Glomerular visceral epithelial cell (primary cell): ENCODE measurements at regions not wholly inside any gene's neighbourhood (a gene's known extent, or its start where the extent isn't known, plus 50 kb on each side); places are given as distances from the start of the nearest gene placed in this dataset.

ENCODE experiments used
- DNase-seq: peaks from one replicate; pipeline ENCODE4 v3.0.0-alpha.2; 2016; ENCODE audit errors: extremely low spot score

DNA sequence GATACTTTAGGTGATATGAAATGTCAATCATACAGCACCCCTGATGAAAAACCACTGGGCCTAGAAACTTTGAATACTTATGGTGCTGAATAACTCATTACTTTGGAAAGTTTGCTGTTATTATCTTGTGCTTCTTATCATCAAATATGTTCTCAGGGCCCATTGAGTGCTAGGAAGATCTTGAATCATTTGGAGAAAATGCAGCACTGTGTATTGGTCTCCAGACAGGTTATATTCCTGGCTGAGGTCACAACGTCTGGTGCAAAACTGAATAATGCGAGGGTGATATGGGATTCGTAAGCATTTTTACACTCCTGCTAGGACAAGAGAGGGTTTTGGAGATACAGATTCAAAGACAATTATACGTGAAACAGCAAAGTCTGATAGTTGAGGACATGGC, 249.4 kb upstream of the TNC start:
- DNase-seq: no peak

DNA sequence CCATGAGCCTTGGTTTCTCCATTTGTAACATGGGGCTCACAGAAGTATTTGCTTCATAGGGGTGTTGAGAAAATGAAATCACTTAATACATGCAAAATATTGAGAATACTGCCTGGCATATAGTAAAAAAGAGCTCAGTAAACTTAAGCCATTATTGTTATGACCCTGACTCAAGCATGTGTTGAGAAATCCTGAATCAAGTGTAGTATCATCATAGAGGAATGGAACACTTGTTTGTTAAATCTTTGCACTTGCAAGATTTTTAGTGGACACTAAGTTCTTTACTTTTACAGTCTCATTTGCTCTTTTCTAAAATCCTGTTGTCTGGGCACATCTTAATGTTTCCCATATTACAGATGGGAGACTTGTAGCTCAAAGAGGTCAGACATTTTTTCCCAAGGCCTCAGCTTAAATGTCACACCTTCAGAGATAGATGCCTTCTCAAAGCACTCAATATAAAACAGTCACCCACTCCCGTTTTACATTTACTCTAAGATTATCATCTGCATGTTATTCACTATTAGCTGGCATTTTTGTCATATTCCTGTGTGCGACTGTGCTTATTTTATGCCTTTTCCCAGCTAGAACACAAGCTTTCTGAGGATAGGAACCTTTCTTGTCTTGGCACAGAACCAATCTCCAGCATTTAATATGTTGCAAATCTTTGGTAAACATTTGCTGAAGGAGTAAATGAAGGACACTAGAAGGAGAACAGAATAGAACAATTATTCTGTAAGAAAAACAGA, 250.0 kb upstream of the TNC start:
- no peak for DNase-seq

DNA sequence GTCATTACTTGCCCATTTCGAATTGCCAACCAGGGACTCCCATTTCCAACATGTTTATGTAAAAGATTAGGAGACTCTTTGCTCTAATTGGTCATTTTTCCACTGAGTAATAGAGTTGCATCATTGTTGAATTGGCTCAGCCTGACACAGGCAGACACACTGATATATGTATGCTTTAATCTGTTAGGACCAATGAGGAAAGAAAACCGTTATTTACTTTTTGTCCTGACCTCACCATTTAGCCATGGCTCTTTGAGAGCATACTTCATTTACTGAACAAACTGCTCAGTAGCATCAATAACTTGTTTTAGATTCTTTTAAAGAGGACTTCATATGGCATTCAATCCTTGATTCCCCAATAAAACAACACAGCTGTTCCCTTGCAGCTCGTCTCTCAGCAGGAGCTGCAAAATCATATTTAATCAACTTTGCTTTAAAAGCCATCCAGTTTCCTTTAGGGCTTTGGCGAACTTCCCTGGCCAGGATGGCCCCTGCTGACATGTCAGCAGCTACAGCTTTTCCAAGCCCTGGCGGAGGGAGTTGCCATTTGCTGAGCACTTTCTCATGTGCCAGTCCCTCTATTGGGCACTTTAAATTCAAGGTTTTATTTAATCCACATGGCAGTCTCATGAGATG, 251.5 kb upstream of the TNC start:
- no peak for DNase-seq

DNA sequence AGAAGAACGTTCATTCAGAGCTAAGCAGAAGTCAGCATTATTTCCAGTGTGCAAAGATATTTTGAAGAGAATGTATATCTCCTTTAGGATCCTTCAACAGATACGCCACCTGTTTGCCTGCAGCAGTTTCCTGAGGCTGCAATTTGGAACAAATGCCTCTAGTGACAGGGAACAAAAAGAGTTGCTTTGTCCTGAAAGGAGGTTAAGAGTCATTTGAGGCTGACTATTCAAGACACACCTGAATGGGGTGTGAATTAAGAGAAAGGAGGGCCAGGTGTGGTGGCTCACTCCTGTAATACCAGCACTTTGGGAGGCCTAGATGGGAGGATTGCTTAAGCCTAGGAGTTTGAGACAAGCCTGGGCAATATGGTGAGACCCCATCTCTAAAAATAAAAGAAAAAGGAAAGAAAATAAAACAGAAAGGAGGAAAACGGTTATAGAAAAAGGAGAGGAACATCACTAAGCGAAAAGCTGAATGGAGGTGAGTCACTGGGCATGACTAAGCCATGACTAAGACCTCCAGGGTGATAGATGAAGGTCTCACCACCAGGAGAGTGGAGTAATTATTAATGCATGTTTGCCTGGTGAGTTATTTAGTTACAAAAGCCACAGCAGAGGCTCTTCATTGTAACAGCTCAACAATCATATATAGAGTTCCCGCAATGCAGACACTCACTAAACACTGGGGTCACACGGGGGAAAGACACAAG, 255.2 kb upstream of the TNC start:
- peak; percentile 96 for DNase-seq

DNA sequence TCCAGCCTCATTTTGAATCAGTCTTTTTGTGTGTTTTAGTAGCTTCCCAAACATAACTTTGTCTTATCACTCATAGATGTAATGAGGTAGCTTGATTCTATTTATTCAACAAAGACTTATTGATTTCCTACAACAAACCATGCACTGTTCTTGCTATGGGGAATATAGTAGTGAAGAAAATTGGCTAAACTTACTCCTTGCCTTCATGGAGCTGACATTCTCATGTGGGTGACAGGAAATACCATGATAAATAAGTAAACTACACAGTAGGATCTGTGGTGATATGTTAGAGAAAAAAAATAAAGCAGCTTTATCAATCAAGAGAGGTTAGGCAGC, 255.7 kb upstream of the TNC start:
- no peak for DNase-seq

DNA sequence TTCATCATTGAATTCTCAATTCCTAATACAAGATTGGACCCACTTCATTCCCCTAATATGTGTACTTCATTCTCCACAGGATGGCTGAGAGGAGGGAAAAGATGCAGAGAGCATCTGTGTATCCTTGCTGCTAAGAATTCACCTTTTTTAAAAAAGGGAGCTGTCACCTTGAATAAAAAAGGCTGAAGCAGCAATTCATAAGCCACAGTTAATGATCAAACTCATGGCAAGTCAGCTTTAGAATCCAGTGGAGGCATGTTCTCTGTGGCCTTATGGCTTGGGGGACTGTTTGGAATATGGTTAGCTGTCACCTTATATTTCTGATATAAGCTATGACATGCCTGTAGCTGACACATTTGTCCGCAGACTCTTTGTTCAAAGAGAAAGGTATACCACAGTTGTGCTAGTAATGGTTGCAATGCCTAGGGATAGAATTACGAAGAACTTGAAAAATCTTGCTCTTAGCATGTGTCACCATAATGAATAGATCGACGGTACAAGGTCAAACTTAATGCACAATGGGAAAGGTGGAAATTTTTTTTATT, 256.8 kb upstream of the TNC start:
- no peak for DNase-seq

DNA sequence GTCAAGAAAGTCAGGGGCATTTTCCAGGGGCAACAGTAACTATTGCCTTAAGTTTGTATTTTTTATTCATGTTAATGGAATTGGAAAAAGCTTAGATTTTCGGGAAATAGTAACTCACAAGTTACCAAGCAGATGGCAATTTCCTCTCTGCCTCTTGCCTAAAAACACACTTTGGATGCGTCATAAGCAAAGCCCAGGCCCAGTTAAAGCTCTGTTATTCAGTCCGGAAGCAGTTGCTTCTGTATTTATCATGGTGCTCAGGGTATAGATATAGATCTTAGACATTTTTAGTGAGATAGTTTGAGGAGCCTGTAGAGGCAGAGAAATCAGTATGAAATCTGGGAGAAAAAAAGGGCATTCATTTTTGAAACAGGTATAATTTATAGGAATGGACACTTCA, 260.3 kb upstream of the TNC start:
- no peak for DNase-seq

DNA sequence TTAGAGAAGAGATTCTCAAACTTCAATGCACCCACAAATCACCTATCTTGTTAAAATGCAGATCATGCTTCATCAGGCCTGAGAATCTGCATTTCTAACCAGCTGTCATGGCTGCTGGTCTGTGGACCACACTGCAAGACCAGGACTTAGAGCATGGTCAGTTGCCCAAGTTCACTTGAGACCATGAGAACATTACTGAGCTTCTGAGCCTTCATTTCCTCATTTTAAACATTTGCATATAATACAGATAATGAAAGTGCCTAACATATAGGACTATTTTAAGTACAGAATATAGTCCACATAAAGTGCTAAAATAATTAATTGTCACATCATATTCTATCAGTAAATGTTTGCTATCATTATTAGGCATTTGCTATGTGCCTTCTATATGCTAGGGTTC, 260.8 kb upstream of the TNC start:
- no peak for DNase-seq

DNA sequence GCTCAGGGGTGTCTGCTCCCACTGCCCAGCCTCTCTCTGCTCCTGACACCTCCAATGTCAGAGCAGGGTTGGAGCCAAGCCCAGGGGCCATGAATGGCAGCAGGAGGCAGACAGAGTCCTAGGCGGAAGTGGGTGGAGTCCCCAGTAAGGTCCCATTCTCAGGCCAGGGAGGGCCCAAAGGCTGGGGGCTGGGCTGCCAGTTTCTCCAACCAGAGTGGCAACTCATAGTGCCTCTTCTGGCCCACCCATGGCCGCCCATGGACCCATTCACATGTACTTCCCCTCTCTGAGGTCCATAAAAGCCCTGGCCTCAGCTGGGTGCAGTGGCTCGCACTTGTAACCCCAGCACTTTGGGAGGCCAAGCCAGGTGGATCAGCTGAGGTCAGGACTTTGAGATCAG, 261.8 kb upstream of the TNC start:
- no peak for DNase-seq

DNA sequence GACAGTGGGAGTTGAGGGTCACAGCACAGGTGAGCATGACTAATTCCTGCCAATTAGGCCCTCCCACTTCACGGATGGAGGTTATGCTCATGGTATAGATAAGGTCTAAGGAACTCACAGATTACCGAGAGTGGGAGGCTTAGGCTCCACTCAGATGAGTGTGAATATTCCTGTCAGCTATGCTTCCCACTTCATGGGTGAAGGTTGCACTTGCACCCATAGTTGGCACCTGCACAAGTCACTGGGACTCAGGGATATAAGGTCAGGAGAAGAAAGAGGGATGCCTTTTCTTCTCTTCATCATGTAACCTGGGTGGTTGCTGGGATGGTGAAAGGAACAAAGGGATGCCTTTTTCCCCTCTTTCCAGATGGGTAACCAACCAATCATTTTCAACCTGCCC, 264.9 kb upstream of the TNC start:
- no peak for DNase-seq

DNA sequence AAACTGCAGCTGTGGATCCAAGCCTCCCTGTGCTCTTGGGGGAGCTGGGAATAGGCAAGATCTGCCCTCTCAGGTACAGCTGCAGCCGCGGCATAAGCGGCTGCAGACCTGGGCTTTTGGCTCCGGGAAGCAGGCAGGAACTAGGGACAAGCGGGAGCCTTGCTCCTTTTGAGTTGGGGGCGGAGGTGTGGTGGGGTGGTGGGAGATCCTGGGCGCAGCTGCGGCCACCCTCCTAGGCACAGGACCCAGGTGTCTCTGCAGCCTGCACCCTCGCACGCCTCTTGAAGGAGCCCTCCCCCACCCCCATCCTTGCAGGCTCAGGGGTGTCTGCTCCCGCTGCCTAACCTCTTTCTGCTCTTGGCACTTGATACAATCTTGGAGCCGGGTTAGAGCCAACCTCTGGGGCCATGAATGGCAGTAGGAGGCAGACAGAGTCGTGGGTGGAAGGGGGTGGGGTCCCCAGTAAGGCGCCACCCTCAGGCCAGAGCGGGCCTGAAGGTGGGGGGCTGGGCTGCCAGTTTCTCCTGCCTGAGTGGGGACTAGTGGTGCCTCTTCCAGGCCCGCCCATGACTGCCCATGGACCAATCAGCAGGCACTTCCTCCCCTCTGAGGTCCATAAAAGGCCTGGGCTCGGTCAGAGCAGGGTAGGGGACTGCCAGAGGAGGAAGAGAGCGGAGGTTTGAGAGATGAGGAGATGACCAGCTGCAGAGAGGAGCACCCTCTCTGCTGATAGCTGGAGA, 267.6 kb upstream of the TNC start:
- DNase-seq: no peak

DNA sequence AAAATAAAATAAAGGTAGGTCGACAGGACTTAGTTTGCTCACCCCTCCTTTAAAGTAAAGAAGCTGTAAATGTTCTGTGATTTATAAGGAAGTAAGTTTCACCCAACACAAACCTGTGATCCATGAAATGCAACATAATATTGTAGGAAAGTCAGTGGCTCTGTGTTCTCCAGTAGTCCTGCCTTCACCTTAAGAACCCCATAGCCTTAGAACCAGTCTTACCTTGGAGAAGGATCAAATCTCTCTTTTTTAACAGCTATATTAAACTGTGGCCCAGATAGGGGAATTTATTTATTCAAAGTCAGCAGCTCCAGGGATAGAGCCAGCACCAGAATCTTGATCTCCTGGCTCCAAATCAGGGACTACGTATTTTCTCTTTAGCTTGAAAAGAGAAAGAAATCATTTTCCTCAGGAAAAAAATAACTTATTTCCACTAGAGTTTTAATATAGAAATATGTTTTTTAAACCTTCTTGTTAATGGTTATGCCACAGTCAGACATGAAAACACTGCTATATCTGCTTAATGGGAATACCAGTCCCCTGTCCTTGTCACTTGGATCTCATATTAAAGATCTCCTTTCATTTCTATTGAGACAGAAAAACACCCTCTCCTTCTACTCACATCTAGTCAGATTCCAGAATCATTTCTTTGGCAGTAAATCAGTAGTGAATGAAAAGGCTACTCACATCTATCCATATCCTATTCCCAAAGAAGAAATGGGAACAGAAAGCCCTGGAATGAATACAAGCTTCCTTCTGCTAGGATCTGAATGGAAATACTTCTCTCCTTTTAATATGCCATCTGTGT, 269.2 kb upstream of the TNC start:
- DNase-seq: no peak

DNA sequence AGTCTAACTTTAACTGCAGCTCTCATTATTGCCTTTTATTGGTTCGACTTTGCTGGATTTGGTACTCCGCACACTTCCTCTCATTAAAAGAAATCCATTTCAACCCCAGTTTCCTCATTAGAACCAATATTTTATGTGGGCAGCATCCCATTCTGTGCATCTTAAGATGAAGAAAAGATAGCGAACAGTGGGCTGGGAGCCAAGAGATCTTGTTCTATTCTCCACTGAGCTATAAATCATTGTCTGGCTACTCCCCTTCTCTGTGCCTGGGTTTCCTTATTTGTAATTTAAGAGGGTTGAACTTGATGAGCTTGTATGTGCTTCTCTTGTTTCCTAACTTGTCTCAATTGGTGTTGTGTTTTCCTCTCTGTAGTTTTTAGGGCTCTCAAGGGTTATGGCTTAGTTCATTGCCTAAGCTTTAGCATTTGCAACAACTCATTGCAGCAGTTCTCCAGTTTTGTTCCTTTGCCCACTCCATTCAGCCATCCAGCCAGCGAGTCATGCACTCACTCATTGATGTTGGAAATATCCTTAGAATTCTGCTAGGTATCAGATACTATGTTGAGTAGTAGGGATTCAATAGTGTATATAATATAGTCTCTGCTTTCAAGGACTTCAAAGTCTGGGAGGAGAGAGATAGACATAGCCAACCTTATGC, 273.3 kb upstream of the TNC start:
- DNase-seq: no peak

DNA sequence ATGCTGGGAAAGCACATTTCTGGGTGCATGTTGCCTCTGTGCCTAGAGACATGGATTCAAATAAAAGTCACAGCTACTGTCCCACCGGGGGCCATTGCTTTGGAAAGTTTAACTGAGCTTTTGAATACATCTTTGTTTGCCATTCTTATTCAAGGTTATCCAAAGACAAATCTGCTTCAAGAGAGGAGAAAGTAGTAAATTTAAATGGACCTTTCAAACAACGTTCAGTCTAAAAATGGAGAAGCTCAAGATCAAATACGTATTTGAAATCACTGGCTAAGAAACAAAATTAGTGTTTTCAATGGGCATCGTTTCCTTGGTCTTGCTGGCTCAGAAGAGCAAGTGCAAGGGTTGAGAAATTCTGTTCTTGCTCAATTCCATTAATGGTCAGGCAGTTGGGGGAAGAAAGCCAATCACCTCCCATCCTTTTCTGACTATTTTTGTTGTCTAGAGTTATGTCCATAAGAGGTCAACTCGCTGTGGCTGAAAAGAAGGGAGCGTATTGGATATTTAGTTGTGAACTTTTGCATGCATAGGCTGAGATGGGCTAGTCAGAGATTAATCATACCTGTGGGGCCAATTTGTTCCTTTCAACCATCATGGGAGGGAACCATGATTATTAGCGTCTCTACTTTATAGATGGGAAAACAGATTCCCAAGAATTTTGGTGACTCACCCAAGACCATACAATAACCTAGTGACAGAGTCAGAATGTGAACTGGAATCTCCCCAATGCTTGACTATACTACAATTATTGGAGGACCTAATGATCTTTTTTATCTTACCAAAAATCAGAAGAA, 276.2 kb upstream of the TNC start:
- DNase-seq: no peak

DNA sequence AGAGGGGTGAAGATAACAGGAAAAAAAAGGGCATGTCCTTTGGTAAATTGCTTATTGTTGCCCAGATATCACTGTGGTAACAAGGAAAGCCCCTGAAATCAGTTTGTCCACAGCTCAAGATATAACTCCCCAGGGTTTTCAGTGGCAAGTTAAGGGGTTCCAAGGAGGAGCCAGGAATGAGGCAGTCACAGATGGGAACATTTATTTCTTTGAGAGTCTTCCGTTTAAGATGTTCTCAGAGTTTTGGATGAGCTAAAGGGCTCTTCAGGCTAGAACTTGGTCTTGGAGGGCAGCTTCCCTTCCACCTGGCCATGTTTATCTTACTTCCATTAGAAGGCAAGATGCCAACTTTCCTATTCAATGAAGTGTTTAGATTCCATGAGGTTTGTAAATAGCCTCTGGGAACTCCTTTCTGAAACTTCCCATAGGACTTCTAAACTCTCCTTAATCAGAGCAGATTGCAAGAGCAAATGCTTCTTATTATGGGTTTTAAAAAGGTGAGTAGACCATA, 277.6 kb upstream of the TNC start:
- peak; percentile 18 for DNase-seq

DNA sequence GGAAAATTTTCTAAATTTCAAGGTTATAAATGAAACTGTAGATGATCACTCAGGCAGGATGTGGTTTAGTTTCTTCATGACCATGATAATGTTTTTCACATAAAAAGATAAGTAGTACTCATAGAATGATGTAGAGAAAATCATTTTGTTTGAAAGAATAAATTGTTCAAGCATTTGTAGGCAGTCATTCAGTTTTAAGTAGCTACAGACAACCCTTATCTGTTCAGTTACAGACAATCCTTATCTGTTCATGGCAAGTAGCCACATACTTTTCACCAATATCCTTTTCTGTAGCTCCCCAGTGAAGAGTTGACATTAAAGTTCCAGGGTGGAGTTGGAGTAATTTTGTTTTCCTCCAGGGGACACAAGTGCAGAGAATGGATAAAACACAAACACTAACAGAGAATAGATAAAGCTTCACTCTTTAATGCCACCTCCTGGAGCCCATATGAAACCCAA, 278.1 kb upstream of the TNC start:
- DNase-seq: no peak

DNA sequence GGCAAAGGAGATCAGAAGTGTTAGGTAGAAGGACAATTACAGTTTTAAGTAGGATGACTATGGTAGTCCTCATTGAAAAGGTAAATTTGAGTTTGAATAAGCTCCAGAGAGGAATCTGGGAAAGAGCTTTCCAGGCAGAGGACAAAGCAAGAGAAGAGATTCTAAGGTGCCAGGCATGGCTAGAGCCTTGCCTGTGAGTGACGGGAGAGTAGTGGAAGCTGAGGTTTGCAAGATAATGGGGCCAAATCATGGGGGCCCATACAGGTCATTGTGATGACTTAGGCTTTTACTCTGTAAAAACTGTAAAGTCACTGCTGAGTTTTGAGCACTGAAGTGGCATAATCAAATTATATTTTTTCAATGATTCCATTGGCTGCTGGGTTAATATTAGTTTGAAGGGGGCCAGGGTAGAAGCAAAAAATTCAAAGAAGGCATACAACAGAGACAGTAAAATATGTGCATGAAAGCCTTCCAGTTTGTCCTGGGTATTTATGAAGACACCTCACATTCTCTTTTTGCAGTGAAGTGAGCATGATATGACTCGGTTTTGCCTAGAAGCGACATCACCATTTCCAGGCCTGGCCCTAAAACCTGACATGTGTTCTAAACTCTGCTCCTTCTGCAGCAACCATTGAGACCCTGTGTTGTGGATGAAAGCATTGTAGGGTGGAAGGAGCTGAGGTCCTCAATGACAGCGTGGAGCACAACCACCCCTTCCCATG, 279.8 kb upstream of the TNC start:
- no peak for DNase-seq

DNA sequence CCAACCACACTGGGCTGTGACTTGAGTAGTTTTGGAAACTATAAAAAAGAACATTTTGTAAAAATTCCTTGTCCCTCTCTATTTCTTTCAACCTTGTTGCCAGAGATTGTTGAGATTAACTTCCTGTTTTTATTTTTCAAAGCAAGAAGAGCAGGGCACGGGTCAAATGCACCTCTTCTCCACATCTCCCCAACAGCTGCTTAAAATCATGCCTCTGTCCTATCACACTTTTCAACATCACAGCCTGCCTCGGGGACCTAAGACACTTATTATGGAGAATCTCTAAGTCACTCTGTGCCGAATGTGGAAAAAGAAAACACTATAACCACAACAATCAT, 280.3 kb upstream of the TNC start:
- DNase-seq: no peak

DNA sequence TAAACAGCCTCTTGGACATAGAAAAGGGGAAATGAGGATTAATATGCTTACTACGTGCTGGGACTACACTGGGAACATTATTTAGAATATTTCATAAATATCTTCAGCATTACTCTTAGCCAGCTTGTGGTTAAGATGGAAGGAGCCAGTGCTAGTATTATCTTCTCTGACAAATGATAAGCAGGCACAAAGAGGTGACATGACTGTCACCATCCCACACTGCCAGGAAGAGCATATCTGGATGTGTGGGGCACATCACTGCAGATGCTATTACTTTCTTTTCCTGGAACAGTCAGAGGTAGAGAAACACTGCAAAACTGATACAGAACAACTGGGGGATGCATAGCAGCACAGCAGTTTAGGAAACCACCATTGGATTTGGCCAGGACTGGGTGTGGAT, 281.0 kb upstream of the TNC start:
- no peak for DNase-seq
